BJ (cell line): ENCODE measurements at regions not wholly inside any gene's neighbourhood (a gene's known extent, or its start where the extent isn't known, plus 50 kb on each side); places are given as distances from the start of the nearest gene placed in this dataset.
"Not testable (repeated sequence)": the region's sequence is repeated elsewhere in the genome, so short reads cannot be mapped to it uniquely, and the experiment has no call there.

ENCODE experiments used
- CTCF ChIA-PET: fragments of 350-600 bp; formaldehyde crosslinking; extraction: SDS; loops from one replicate; lab custom pipeline; 2021; ENCODE audit warnings: antibody characterized with exemption, inconsistent platforms; lab: Yijun Ruan, JAX
- POLR2A ChIA-PET: fragments of 300-600 bp; sonication (Branson Sonifier 250); formaldehyde crosslinking; extraction: SDS; loops from one replicate; lab custom pipeline; 2021; ENCODE audit warnings: antibody characterized with exemption; lab: Charles Lee
- DNase-seq: peaks from one replicate; pipeline ENCODE4 v3.0.0-alpha.2; 2011; ENCODE audit warnings: low read depth
- H3K27me3 ChIP-seq: 2 replicates; pipeline ENCODE4 v1.6.0; 2011; ENCODE audit warnings: low read length; ENCODE audit not compliant: control insufficient read depth, insufficient read depth
- H3K36me3 ChIP-seq: 2 replicates; pipeline ENCODE4 v1.5.1; 2011; ENCODE audit warnings: low read length; ENCODE audit not compliant: control insufficient read depth, insufficient read depth
- H3K4me3 ChIP-seq: 2 replicates; pipeline ENCODE4 v1.5.1; 2011; ENCODE audit warnings: low read depth, mild to moderate bottlenecking, control low read depth, low read length
- CTCF ChIP-seq: IDR thresholded peaks from 2 replicates; pipeline ENCODE4 v1.5.1; 2011; ENCODE audit warnings: low read depth, mild to moderate bottlenecking, control low read depth, inconsistent platforms, low read length, moderate library complexity; ENCODE audit not compliant: insufficient read depth

DNA sequence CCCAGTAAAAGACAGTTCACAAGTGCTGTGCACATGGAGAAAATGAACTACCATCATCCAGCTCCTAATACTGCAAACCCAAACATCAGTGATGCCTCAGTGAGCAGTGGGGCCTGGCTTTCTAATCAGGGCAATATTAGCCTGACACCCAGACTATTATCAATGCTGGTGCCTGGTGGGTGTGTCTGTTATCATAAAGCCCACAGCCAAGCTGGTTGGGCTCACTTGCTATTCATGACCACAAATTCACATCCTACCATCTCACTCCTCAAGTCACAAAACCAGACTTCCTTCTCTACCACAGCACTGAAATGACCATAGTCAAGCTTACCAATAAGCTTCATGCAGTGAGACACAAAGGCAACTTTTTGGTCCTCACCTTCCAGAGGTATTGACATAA, 180.8 kb upstream of the PLN start:
- CTCF ChIA-PET: no interaction called here
- H3K27me3 ChIP-seq: no peaks in the 10 kb centered on the region
- POLR2A ChIA-PET: no interaction called here
- no peak for DNase-seq
- no peak for TF ChIP-seq CTCF
- H3K4me3 ChIP-seq: no peak overlapping the region
- no peaks in the 10 kb centered on the region for H3K36me3 ChIP-seq

DNA sequence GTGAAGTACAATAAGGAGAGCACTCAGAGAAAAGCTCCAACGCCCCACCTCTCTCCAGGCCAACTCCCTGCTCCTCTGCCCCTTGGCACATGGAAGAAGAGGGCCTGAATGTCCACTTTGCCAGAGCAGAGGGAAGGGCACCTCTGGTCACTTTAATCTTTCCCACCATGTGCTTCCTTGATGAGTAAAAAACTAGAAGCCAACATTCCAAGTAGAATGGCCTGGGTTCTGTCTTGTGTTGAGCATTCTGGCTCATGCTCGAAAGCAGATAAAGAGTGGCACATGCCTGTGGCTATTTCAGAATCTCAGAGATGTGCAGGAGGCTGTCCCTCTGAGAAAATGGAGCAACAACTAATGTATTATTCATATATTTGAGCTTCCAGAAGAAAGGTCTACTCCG, 177.4 kb upstream of the PLN start:
- Histone ChIP-seq H3K4me3 (no peak overlapping the region), H3K27me3 (no peaks in the 10 kb centered on the region; the same call in 1 of the 2 replicates), H3K36me3 (no peaks in the 10 kb centered on the region)
- TF ChIP-seq CTCF: no peak
- CTCF ChIA-PET: no interaction called here
- POLR2A ChIA-PET: no interaction called here
- DNase-seq: no peak

GRCh38 chr6:118371955-118372354, 176.1 kb upstream of the PLN start:
- peak; percentile 11 for DNase-seq
- H3K27me3 ChIP-seq: no peaks in the 10 kb centered on the region; the same call in 1 of the 2 replicates
- ChIA-PET POLR2A (no interaction called here), CTCF (no interaction called here)
- TF ChIP-seq CTCF: no peak
- no peaks in the 10 kb centered on the region for H3K36me3 ChIP-seq
- no peak overlapping the region for H3K4me3 ChIP-seq

DNA sequence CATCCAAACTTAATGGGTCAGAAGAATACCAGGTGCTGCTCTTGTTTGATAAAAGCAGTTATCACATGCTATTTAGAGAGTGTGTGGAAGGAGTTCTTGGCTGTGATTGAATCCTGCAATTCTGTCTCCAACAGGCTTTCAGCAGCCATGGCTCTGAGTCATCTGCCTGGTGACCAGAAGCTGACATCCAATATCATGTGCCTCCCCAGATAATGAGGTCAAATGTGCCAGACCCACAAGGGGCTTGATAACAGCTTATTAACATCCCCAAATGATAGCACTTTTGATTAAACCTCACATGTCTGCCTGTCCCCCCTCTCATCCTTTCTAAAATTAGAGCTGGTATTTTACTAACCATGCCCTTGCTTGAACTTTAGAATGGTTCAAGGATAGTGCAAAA, 175.7 kb upstream of the PLN start:
- no peak overlapping the region for H3K4me3 ChIP-seq
- H3K27me3 ChIP-seq: no peaks in the 10 kb centered on the region; the same call in 1 of the 2 replicates
- H3K36me3 ChIP-seq: no peaks in the 10 kb centered on the region
- CTCF ChIA-PET: no interaction called here
- TF ChIP-seq CTCF: no peak
- POLR2A ChIA-PET: no interaction called here
- DNase-seq: no peak

DNA sequence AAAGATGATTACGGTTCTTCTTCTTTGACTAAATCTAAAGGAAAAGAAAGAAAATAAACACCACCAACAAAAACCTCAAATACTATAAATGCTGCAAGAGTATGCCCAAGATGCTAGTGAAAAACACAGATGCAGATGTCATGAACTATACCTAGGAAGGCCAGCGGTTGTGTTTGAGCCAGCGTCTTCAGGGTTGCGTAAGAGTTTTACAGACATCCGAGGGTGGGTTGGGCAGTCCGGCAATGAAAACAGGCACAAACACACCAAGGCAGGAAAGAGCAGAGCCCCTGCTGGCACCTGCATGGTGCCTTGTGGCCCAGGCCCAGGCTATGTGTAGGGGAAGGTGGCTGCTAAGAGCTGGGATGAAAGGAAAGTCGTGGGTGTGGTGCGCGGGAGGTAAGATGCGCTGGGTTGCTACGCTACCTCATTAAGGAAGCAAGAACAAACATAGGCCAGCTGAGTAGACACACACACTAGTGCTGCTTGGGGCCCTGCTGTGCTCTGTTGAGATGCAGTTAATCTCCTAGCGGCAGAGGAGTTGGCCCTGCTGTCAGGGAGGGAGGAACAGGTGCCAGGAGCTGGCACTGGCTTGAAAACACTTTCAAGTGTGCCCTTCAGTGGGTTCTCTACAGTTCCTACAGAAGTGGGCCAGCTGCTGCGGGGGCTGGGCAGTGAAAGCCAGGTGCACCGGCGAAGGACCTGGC, 170.2 kb upstream of the PLN start:
- no peaks in the 10 kb centered on the region for H3K36me3 ChIP-seq
- TF ChIP-seq CTCF: no peak
- ChIA-PET CTCF (no interaction called here), POLR2A (no interaction called here)
- DNase-seq: no peak
- H3K4me3 ChIP-seq: no peak overlapping the region
- no peaks in the 10 kb centered on the region; the same call in 1 of the 2 replicates for H3K27me3 ChIP-seq

DNA sequence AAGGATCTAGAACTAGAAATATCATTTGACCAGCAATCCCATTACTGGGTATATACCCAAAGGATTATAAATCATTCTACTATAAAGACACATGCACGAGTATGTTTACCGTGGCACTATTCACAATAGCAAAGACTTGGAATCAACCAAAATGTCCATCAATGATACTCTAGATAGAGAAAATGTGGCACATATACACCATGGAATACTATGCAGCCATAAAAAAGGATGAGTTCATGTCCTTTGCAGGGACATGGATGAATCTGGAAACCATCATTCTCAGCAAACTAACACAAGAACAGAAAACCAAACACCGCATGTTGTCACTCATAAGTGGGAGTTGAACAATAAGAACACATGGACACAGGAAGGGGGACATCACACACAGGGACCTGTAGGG, 167.5 kb upstream of the PLN start:
- H3K4me3 ChIP-seq, POLR2A ChIA-PET, H3K36me3 ChIP-seq, H3K27me3 ChIP-seq, CTCF ChIA-PET, DNase-seq: not testable (repeated sequence)
